CMK (cell line): ENCODE measurements at regions not wholly inside any gene's neighbourhood (a gene's known extent, or its start where the extent isn't known, plus 50 kb on each side); places are given as distances from the start of the nearest gene placed in this dataset.
"Not testable (repeated sequence)": the region's sequence is repeated elsewhere in the genome, so short reads cannot be mapped to it uniquely, and the experiment has no call there.

Experiments used
- DNase-seq: peaks from one replicate; pipeline ENCODE4 v3.0.0-alpha.2; 2010; ENCODE audit warnings: low read depth

GRCh38 chr4:116664198-116664597 lies 421.2 kb downstream of the TRAM1L1 start:
- no peak for DNase-seq

- no peak for DNase-seq
These were observed 446.3 kb downstream of the TRAM1L1 start for GRCh38 chr4:116639070-116639577.

- no peak for DNase-seq
These were observed 446.8 kb downstream of the TRAM1L1 start for GRCh38 chr4:116638592-116638991.

- no peak for DNase-seq
These were observed 448.5 kb downstream of the TRAM1L1 start for GRCh38 chr4:116636917-116637316.

- DNase-seq: no peak
These were observed 453.1 kb downstream of the TRAM1L1 start for GRCh38 chr4:116632269-116632668.

- DNase-seq: no peak
These were observed 456.8 kb downstream of the TRAM1L1 start for GRCh38 chr4:116628598-116628997.

GRCh38 chr4:116627545-116627944 lies 457.8 kb downstream of the TRAM1L1 start:
- no peak for DNase-seq

GRCh38 chr4:116619508-116619907 lies 465.9 kb downstream of the TRAM1L1 start:
- not testable (repeated sequence) for DNase-seq

GRCh38 chr4:116618638-116619037 lies 466.7 kb downstream of the TRAM1L1 start:
- no peak for DNase-seq

GRCh38 chr4:116603096-116603495 lies 482.3 kb downstream of the TRAM1L1 start:
- DNase-seq: no peak

GRCh38 chr4:116599859-116600258 lies 485.5 kb downstream of the TRAM1L1 start:
- DNase-seq: no peak

- DNase-seq: no peak
These were observed 486.2 kb downstream of the TRAM1L1 start for GRCh38 chr4:116598980-116599789.

- no peak for DNase-seq
These were observed 487.0 kb downstream of the TRAM1L1 start for GRCh38 chr4:116598155-116598979.

GRCh38 chr4:116590648-116591047 lies 494.7 kb downstream of the TRAM1L1 start:
- DNase-seq: no peak

GRCh38 chr4:116588783-116589182 lies 496.6 kb downstream of the TRAM1L1 start:
- no peak for DNase-seq

- DNase-seq: no peak
These were observed 500.1 kb downstream of the TRAM1L1 start for GRCh38 chr4:116585246-116585645.

- no peak for DNase-seq
These were observed 508.1 kb downstream of the TRAM1L1 start for GRCh38 chr4:116577321-116577720.

- no peak for DNase-seq
These were observed 511.8 kb downstream of the TRAM1L1 start for GRCh38 chr4:116573540-116573939.

GRCh38 chr4:116561768-116562167 lies 523.6 kb downstream of the TRAM1L1 start:
- DNase-seq: no peak

- no peak for DNase-seq
These were observed 533.6 kb downstream of the TRAM1L1 start for GRCh38 chr4:116551806-116552205.

- no peak for DNase-seq
These were observed 537.7 kb downstream of the TRAM1L1 start for GRCh38 chr4:116547632-116548031.

GRCh38 chr4:116546759-116547158 lies 538.6 kb downstream of the TRAM1L1 start:
- DNase-seq: no peak

GRCh38 chr4:116544946-116545345 lies 540.4 kb downstream of the TRAM1L1 start:
- DNase-seq: no peak
